MV-4-11 (cell line): ENCODE measurements at regions not wholly inside any gene's neighbourhood (a gene's known extent, or its start where the extent isn't known, plus 50 kb on each side); places are given as distances from the start of the nearest gene placed in this dataset.
"Not testable (repeated sequence)": the region's sequence is repeated elsewhere in the genome, so short reads cannot be mapped to it uniquely, and the experiment has no call there.

Source experiments
- DNase-seq: peaks from one replicate; lab custom pipeline; 2025; lab: John Stamatoyannopoulos, UW

GRCh38 chr6:6724539-6725467, 136.3 kb downstream of the LY86 start:
- DNase-seq = peak; percentile 71

GRCh38 chr6:6725468-6726209, 137.1 kb downstream of the LY86 start:
- peak; percentile 92 for DNase-seq

- DNase-seq = no peak
Measured at GRCh38 chr6:6728169-6728941, 139.8 kb downstream of the LY86 start.

- DNase-seq = no peak
Measured at GRCh38 chr6:6729971-6730370, 141.5 kb downstream of the LY86 start.

GRCh38 chr6:6730831-6731230, 142.3 kb downstream of the LY86 start:
- peak; percentile 54 for DNase-seq

- no peak for DNase-seq
Measured at GRCh38 chr6:6734479-6735465, 146.3 kb downstream of the LY86 start.

- no peak for DNase-seq
Measured at GRCh38 chr6:6736791-6737654, 148.5 kb downstream of the LY86 start.

GRCh38 chr6:6737671-6738070, 149.2 kb downstream of the LY86 start:
- no peak for DNase-seq

GRCh38 chr6:6738108-6738507, 149.6 kb downstream of the LY86 start:
- no peak for DNase-seq

DNA sequence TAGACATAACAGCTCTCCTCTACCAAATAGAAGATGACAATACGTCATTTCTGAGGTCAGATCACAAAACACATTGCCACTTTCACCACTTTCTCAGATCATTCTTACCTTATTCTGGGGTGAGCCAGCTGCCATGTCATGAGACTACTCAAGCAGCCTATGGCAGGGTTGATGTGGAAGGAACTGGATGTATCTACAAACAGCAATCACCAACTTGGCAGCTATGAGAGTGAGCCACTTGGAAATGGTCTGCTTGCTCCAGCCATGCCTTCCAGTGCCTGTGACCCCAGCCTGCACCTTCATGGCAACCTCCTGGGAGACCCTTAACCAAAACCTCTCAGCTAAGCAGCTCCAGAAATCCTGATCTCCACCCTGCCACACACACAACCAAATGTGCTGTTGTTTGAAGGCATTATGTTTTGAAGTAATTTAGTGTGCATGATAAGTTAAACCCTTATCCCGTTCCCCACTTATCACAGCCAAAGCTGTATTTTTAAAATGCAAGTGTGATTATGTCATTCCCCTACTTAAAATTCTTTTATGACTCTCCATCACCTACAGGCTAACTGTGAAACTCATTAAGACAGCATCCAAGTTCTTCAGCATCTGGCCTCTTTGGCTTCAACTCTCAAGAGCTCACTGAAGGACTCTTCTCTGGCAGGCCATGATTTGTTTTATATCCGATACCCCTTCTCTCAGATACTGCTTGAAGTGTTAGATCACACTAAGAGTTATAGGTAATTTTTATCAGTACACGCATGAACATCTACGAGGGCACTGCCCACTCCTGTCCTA, 150.6 kb downstream of the LY86 start:
- no peak for DNase-seq

DNA sequence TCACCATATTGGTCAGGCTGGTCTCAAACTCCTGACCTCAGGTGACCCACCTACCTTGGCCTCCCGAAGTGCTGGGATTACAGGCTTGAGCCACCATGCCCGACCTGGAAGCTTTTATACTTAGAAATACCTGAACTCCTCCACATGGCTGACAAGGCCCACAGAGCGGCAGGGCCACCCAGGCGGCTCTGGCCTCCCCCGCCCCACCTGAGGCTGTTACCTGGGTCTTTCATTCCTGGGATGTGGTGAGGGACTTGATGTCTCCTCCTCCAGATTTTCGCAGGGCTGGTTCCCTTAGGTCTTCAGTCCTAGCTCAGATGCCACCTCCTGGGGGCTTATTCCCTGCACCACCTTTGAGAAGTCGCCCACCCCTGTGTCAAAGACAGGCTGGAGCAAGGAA, 152.1 kb downstream of the LY86 start:
- no peak for DNase-seq

- no peak for DNase-seq
Measured at GRCh38 chr6:6741264-6741663, 152.7 kb downstream of the LY86 start.

DNA sequence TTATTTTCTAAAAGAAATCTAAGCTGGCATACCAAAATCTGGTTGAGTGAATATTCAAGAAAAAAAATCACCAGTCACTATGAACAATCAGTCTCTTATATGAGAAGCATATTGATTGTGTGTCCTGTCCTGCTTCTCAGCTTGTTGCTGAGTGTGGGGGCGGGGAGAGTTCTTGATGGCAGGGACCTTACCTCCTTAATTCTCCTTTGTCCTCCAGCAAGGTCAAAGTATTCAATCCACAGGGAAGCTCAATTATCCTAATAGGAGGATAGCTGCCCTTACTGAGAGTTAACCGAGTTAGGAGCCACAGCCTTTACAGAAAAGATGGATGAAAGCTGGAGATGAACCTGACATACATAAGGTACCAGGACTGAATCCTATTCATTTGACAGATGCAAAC, 154.0 kb downstream of the LY86 start:
- no peak for DNase-seq

GRCh38 chr6:6744551-6744950, 156.0 kb downstream of the LY86 start:
- no peak for DNase-seq

- not testable (repeated sequence) for DNase-seq
Measured at GRCh38 chr6:6745637-6746332, 157.3 kb downstream of the LY86 start.

DNA sequence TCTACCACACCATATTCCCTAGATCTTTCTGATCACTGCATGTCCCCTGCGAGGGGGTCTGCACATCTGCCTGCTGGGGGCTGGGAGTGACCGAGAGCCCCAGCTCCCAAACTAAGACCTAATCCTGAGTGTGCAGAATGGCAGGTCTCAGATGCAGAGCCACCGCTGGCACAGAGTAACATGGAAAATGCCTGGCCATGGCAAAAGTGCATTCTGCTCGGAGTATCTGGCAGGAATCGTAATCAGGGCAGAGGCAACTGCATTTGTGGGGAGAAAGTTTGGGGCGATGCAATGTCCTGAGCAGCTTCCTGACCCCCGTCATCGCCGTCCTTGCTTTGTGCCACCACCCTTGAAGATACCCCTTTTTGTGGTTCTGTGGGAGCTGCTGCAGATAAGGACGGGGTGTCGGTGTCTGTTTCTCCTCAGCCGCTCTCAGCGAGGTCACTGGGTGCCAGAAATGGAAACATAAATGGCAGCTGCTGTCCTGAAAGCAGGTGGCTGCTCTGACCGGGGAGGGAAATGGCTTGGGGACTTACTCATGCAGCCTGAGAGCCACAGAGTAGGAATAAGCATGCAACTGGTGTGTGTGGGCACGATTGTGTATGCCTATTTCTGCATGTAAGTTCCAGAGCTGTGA, 157.9 kb downstream of the LY86 start:
- peak; percentile 72 for DNase-seq

GRCh38 chr6:6746970-6747338, 158.4 kb downstream of the LY86 start:
- DNase-seq = no peak

- no peak for DNase-seq
Measured at GRCh38 chr6:6747371-6747770, 158.9 kb downstream of the LY86 start.
